ENCODE measurements at regions not wholly inside any gene's neighbourhood (a gene's known extent, or its start where the extent isn't known, plus 50 kb on each side); places are given as distances from the start of the nearest gene placed in this dataset.

- DNase-seq (ENCODE audit: low spot score) = no peak
Observed at GRCh38 chr4:27184508-27185155, 324.0 kb downstream of the STIM2 start.

DNA sequence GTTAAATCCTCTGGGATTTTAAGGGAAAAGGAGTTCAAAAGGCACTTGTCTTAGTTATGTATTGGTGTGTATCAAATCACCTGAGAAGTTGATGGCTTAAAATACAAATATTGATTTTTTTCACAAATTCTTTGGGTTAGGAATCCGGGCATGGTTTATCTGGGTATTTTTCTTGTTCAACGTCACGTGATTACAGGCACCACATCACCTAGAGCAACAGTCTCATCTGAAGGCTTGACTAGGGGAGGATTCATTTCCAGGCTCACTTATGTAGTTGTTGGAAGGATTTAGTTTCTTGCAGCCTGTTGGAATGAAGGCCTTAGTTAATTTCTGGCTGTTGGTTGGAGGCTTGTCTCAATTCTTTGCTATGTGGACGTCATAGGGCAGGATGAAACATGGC is 326.1 kb downstream of the STIM2 start:
- no peak for DNase-seq (ENCODE audit: low spot score)

DNA sequence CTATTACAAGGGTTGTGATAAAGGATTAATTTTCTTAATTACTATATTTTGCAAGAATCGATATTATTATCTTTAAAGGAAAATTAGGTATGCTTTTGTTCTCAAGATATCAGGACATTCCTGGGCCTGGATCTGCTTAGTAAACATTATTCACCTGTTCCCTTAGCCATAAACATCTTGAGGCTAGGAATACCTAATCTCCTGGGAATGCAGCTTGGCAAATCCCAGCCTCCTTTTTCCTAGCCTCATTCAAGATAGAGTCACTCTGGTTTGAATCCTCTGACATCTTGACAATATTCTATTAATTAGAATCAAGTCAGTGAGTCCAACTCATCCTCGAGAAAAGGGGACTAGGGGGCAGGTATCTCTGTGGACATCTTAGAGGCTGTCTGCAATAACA is 327.1 kb downstream of the STIM2 start:
- DNase-seq (ENCODE audit: low spot score) = no peak

DNA sequence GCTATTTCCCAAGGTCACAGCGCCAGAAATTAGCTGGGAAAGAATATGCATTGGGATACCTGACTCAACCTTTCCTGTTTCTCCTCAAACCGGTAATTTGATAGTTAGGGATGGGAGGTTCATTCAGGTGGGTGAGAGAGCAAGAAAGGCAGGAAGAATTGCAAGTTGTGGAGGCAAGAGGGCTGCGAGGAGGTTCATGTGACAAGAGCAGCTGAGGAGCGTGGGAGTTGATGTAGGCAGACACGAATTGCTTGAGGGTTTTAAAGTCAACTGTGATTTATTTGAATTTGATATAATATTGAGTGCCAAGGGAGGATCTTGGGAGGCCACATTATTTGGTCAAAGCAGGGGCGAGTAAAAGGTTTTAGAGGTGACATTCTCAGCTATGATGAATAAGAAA is 329.0 kb downstream of the STIM2 start:
- DNase-seq (ENCODE audit: low spot score) = no peak

DNA sequence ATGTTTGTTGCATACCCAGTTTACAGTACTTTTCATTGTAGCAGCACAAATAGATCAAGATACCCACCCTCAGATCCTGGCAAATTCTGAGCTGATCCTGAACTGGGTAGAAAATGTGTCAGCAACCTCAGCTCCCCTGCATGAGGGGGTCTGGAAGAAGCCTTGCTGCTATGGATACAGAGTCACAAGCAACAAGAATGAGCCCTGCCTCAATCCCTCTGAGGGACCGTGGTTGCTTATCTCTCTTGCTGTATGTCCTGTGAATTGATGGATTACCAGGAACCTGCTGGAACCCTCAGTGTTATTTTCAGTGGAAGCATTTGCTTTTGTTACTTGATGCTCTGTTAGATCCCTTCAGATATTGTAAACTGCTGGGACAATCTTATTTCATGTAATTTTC is 331.0 kb downstream of the STIM2 start:
- no peak for DNase-seq (ENCODE audit: low spot score)

GRCh38 chr4:27194599-27195176 is 334.0 kb downstream of the STIM2 start:
- no peak for DNase-seq (ENCODE audit: low spot score)

GRCh38 chr4:27198246-27198645 is 337.6 kb downstream of the STIM2 start:
- DNase-seq (ENCODE audit: low spot score) = no peak

DNA sequence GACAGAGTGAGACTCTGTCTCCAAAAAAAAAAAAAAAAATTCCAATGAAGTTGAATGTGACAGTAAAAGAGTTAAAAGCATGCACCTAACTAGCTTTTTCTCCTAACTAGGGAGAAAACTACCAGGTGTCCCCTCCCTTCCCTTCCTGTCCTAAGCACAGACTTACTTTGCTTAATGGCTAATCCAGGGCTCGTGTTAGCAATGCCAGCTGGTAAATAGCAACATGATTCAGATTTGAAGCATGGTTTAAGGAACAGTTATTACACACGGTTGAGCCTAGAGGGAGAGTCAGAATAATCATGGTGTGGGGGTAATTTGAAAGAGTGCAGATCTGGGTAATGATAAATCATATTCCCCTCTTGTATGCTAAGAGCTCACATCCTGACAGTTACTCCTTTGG is 338.3 kb downstream of the STIM2 start:
- no peak for DNase-seq (ENCODE audit: low spot score)

GRCh38 chr4:27206009-27206408 is 345.4 kb downstream of the STIM2 start:
- no peak for DNase-seq (ENCODE audit: low spot score)

DNA sequence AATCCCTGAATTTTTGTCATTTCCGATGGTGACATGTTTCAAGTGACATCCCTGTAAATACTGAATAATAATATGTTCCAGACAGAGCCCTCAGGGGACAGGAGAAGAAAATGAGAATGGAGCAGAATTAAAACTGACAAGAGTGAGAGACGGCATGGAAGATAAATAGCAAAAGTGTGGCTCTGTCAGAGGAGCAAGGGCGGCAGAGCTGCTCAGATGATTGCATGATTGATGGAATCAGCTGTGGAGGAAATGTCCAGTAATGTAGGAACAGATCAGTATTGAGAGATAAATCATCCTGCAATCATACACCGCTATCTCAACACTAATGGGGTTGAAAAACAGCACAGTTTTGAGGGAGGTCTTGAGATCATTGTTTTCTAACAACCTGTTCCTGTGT is 350.3 kb downstream of the STIM2 start:
- no peak for DNase-seq (ENCODE audit: low spot score)

DNA sequence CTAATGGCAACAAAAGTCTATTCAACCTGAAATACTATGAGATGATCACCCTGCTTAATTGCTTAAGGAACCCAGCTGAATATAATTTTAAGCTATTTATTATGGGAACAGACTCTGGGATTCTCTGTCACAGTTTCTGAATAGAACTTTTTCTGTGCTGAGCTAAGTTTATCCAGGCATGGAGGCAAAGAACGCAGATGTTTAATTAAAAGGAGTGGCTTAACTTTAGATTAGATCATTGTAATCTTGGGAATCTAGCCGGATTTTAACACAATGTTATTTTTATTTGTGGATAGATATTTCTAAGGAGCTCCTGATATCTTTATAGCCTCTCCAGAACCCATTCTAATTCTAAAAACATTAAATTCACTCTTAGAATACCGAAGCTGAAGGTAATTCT is 353.4 kb downstream of the STIM2 start:
- no peak for DNase-seq (ENCODE audit: low spot score)

GRCh38 chr4:27215220-27215826 is 354.7 kb downstream of the STIM2 start:
- DNase-seq (ENCODE audit: low spot score) = no peak

- DNase-seq (ENCODE audit: low spot score) = no peak
Observed at GRCh38 chr4:27217261-27217769, 356.7 kb downstream of the STIM2 start.

DNA sequence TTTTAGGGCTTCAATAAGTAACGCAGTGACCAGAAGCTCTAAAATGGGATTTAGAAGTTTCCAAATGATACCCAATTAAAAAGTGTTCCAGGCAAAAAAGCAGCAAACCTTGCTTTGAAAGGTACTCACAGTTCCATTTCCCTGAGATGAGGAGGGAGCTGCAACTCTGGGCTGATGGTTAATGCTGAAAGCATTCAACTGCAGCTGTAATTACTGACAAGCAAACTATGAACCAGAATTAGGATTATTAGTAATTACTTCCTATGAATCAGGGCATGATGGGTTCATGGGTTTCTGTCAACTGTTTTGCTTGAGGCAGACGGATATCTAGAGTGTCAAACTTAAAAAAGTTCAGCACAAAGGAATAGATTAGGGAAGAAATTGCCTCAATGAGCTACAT is 357.4 kb downstream of the STIM2 start:
- no peak for DNase-seq (ENCODE audit: low spot score)

DNA sequence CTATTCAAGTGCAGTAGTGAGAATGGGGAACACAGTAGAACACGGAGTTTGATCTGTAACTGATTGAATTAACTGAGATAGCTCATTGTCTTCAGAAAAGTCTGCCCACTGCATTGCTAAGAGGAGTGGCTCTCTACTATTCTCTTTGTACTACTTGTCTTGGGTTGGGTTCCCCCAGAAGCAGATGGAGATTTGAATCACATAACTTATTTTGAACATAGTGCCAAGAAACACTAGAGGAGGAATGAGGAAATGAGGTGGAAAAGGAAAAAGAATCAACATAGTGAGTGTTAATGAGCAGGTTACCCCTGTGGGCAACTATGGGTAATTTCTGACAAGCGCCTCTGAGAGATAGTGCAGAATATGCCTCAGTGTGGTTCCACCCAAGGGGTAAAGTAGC is 362.7 kb downstream of the STIM2 start:
- DNase-seq (ENCODE audit: low spot score) = no peak

- DNase-seq (ENCODE audit: low spot score) = no peak
Observed at GRCh38 chr4:27233531-27233930, 372.9 kb downstream of the STIM2 start.

DNA sequence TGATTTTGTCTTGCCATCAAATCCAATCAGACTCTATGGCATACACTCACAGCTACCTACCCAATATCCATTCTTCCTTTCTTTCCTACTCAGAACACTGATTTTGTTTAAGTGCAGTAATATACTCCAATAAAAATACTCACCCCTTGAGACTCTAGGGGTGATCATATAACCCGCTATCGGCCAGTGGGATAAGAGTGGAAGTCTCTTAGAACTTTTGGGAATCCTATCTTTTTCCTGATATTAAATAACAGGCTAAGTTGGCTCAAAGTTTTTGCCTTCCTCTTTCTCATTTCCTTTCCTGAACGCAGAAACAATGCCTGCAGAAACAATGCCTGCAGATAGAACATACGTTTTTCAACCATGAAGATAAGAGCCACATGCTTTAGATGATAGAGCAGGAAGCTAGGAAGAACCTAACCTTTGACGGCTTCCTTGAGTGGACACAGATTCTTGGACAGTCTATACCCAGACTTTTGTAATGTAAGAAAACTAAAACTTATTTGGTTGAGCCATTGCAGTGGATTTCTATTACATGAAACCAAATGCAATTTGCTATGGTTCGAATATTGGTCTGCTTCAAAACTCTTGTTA is 373.8 kb downstream of the STIM2 start:
- no peak for DNase-seq (ENCODE audit: low spot score)

DNA sequence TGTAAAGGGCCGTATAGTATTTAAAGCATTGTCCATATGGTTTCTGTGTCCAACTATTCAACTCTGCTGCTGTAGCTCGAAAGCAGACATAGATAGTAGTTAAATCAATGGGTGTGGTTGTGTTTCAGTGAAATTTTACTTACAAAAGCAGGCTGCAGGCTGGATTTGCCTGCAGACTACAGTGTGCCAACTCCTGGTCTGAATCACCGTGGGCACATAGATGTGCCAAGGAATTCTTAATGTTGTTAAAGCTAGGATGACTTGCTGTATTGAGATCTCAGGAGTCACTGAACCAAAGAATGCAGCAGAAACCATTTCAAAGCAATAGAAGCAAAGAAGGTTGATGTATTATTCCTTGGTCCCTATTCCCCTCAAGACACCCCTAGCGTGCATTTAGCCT is 379.0 kb downstream of the STIM2 start:
- no peak for DNase-seq (ENCODE audit: low spot score)

- no peak for DNase-seq (ENCODE audit: low spot score)
Observed at GRCh38 chr4:27242217-27242616, 381.6 kb downstream of the STIM2 start.

GRCh38 chr4:27245216-27245615 is 384.6 kb downstream of the STIM2 start:
- DNase-seq (ENCODE audit: low spot score) = no peak

DNA sequence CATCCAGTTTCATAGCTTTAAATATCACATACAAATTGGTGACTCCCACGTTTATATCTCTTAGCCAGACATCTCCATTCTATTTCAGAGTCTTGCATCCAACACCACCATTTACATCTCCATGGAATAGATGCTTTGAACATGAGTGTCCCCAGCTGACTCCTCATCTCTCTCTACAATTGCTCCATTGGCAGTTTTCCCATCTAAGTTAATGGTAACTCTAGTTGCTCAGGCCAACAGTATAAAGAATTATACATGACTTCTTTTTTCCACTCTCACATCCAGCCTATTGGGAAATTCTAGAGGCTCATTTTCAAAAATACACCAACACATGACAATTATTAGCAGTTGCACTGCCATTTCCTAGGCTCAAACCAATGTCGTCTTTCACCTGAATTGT is 388.2 kb downstream of the STIM2 start:
- no peak for DNase-seq (ENCODE audit: low spot score)

DNA sequence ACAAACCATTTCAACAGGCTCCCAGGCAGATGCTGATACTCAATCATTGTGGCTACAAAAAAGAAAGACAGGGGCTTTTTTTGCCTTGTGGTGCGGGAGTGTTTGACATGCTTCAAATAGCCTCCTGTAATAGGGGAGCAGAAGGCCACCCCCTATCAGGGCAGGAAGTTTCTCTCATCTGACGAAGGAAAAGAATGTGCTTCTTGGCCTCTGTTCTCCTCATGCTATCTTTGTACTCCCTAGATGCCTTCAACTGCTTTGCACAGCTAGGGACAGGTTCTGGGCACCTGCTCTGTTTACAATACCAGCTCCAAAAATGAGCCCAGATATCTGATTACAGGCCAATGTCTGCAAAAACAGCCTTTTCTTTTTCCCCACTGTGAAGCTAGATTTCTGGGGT is 391.1 kb downstream of the STIM2 start:
- no peak for DNase-seq (ENCODE audit: low spot score)

- DNase-seq (ENCODE audit: low spot score) = no peak
Observed at GRCh38 chr4:27267339-27267969, 406.8 kb downstream of the STIM2 start.
